ENCODE measurements at regions not wholly inside any gene's neighbourhood (a gene's known extent, or its start where the extent isn't known, plus 50 kb on each side); places are given as distances from the start of the nearest gene placed in this dataset.
"Not testable (repeated sequence)": the region's sequence is repeated elsewhere in the genome, so short reads cannot be mapped to it uniquely, and the experiment has no call there.

DNA sequence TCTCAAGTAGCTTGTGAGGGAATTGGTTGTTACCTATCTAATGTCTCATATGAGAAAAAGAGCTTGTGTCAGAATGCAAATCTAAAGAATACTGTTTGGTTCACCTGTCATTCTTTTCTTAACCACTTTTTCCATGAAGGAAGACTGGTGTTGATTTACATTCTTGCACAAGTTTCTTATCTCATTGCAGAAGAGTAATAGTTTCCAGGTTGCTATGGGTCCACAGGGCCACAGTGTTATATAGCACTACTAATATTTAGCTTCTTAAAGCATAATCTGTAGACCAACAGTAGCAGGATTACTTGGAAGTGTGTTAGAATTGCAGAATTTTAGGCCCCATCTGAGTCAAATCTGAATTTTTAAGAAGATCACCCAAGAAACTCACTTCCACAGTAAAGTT is 697.5 kb downstream of the GBE1 start:
- Histone ChIP-seq H3K27ac (no peak overlapping the region), H3K9me3 (peaks cover 0 to 7% (median 0%) of the 10 kb centered on the region in 4 donors), H3K36me3 (no peaks in the 10 kb centered on the region), H3K4me1 (no peaks in the 10 kb centered on the region), H3K27me3 (no peaks in the 10 kb centered on the region), H3K4me3 (no peak overlapping the region)
- TF ChIP-seq EP300 (IDR thresholded peaks at IDR 0.05) (no peak), POLR2A (IDR thresholded peaks at IDR 0.05) (no peak)
- TF ChIP-seq, protein P1, sequence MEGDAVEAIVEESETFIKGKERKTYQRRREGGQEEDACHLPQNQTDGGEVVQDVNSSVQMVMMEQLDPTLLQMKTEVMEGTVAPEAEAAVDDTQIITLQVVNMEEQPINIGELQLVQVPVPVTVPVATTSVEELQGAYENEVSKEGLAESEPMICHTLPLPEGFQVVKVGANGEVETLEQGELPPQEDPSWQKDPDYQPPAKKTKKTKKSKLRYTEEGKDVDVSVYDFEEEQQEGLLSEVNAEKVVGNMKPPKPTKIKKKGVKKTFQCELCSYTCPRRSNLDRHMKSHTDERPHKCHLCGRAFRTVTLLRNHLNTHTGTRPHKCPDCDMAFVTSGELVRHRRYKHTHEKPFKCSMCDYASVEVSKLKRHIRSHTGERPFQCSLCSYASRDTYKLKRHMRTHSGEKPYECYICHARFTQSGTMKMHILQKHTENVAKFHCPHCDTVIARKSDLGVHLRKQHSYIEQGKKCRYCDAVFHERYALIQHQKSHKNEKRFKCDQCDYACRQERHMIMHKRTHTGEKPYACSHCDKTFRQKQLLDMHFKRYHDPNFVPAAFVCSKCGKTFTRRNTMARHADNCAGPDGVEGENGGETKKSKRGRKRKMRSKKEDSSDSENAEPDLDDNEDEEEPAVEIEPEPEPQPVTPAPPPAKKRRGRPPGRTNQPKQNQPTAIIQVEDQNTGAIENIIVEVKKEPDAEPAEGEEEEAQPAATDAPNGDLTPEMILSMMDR (IDR thresholded peaks at IDR 0.05) = no peak
- DNase-seq (ENCODE audit: low spot score in 2 of 2) = no peak

- no CpG with 5 or more reads among the region's 2 CpGs for WGBS, 2 donors
- H3K4me1 ChIP-seq; H3K4me3 ChIP-seq; DNase-seq (ENCODE audit: low spot score in 2 of 2); H3K27me3 ChIP-seq; H3K36me3 ChIP-seq; H3K9me3 ChIP-seq; H3K27ac ChIP-seq: not testable (repeated sequence)
These were observed 710.3 kb downstream of the GBE1 start for GRCh38 chr3:81051133-81051532.

DNA sequence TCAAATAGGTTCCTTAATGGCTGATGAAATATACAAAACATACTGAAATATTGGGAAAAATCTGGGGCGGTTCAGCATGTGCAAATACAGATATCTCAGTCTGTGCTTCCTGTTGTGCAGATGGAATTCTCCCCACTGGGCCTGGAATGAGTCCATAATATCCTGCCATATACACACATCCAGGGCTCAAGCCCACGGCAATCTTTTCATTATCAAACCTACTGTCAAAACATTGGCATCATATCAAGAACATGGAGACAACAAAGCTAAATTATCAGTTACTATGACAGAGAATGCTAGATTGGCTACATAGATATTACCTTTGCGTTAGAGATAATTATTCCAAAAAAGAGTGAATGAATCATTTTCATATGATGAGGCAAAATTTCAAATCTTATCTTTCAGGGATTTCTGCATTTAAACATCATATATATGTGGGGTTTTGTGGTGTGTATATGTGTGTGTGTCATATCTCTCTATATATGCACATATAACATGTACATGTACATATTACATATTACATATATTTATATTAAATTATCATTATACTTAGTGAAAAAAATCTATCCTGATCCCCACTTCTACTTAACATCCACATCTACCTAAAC is 713.3 kb downstream of the GBE1 start:
- Histone ChIP-seq H3K27me3 (no peaks in the 10 kb centered on the region), H3K4me1 (no peaks in the 10 kb centered on the region), H3K36me3 (no peaks in the 10 kb centered on the region), H3K27ac (no peak overlapping the region), H3K9me3 (no peaks in the 10 kb centered on the region), H3K4me3 (no peak overlapping the region)
- 82 to 89% methylated on average over 3 of the region's 3 CpGs for WGBS, 2 donors
- DNase-seq (ENCODE audit: low spot score in 2 of 2) = no peak
- no peak for TF ChIP-seq POLR2A (IDR thresholded peaks at IDR 0.05)
- no peak for TF ChIP-seq EP300 (IDR thresholded peaks at IDR 0.05)
- TF ChIP-seq, protein P1 (IDR thresholded peaks at IDR 0.05) = no peak

DNA sequence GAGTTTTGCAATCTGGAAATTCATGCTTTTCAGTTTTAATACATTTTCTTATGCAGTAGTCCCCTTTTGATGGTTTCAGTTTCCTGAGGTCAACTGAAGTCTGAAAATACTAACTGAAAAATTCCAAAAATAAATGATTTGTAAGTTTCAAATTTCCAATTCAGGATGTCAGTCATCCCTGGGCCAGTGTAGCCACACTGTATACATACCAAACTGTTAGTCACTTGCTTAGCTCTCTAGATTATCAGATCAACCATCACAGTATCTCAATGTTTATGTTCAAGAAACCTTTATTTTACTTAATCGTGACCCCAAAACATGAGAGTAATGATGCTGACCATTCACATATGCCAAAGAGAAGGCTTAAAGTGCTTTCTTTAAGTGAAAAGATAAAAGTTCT is 715.5 kb downstream of the GBE1 start:
- Histone ChIP-seq H3K4me1 (no peaks in the 10 kb centered on the region), H3K9me3 (no peaks in the 10 kb centered on the region), H3K27ac (no peak overlapping the region), H3K27me3 (no peaks in the 10 kb centered on the region), H3K36me3 (no peaks in the 10 kb centered on the region), H3K4me3 (no peak overlapping the region)
- TF ChIP-seq EP300 (IDR thresholded peaks at IDR 0.05) (no peak), POLR2A (IDR thresholded peaks at IDR 0.05) (no peak)
- TF ChIP-seq, protein P1 (IDR thresholded peaks at IDR 0.05) = no peak
- no peak for DNase-seq (ENCODE audit: low spot score in 2 of 2)
- WGBS, 2 donors = 53 to 98% methylated on average over 1 of the region's 1 CpG

- Histone ChIP-seq H3K4me1 (no peaks in the 10 kb centered on the region), H3K27me3 (no peaks in the 10 kb centered on the region), H3K9me3 (no peaks in the 10 kb centered on the region), H3K27ac (no peak overlapping the region), H3K36me3 (no peaks in the 10 kb centered on the region), H3K4me3 (no peak overlapping the region)
- DNase-seq (ENCODE audit: low spot score in 2 of 2) = no peak
- TF ChIP-seq, protein P1 (IDR thresholded peaks at IDR 0.05) = no peak
- TF ChIP-seq EP300 (IDR thresholded peaks at IDR 0.05) (no peak), POLR2A (IDR thresholded peaks at IDR 0.05) (no peak)
- WGBS, 2 donors = 88 to 94% methylated on average over 2 of the region's 2 CpGs
These were observed 716.2 kb downstream of the GBE1 start for GRCh38 chr3:81045246-81045645.

- H3K4me1 ChIP-seq = no peaks in the 10 kb centered on the region
- DNase-seq (ENCODE audit: low spot score in 2 of 2) = no peak
- H3K4me3 ChIP-seq = no peak overlapping the region
- no peaks in the 10 kb centered on the region for H3K36me3 ChIP-seq
- no peak overlapping the region for H3K27ac ChIP-seq
- 52 to 69% methylated on average over 3 of the region's 3 CpGs for WGBS, 2 donors
- no peak for TF ChIP-seq POLR2A (IDR thresholded peaks at IDR 0.05)
- TF ChIP-seq, protein P1 (IDR thresholded peaks at IDR 0.05) = no peak
- no peak for TF ChIP-seq EP300 (IDR thresholded peaks at IDR 0.05)
- no peaks in the 10 kb centered on the region for H3K9me3 ChIP-seq
- H3K27me3 ChIP-seq = no peaks in the 10 kb centered on the region
These were observed 717.7 kb downstream of the GBE1 start for GRCh38 chr3:81043660-81044199.

Data from tibial nerve (tissue), 4 donors.